NCI-H2227 treated with DMSO at 0.1 percent for 48 hours (cell line): ENCODE measurements at regions not wholly inside any gene's neighbourhood (a gene's known extent, or its start where the extent isn't known, plus 50 kb on each side); places are given as distances from the start of the nearest gene placed in this dataset.
A peak's percentile ranks its signal among the peaks of the same experiment; 100 is the strongest.
"Not testable (repeated sequence)": the region's sequence is repeated elsewhere in the genome, so short reads cannot be mapped to it uniquely, and the experiment has no call there.

Experiments used
- DNase-seq: peaks from one replicate; lab custom pipeline; 2025; lab: John Stamatoyannopoulos, UW

DNA sequence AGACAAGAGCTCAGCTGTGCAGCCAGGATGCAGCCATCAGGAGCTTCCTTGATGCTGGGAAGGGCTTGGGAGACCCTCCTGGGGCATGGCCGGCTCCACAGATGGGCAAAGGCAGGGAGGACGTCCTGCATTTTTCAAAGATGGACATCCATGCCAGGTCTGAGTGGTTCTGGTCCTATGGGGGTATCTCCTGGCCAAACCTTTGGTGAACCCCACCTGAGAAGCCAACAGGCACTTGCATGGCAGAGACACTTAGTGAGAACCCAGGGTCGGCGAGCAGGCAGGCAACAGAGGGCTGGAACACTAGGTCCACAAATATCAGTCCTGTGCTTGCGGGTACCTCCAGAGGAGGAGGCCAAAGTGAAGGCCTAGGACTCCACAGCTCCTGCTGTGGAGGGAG, 70.0 kb downstream of the KCTD15 start:
- no peak for DNase-seq

- DNase-seq, result peak; percentile 85
These were observed 71.5 kb downstream of the KCTD15 start for GRCh38 chr19:33868076-33868735.

GRCh38 chr19:33868788-33869412, 72.2 kb downstream of the KCTD15 start:
- peak; percentile 85 for DNase-seq

DNA sequence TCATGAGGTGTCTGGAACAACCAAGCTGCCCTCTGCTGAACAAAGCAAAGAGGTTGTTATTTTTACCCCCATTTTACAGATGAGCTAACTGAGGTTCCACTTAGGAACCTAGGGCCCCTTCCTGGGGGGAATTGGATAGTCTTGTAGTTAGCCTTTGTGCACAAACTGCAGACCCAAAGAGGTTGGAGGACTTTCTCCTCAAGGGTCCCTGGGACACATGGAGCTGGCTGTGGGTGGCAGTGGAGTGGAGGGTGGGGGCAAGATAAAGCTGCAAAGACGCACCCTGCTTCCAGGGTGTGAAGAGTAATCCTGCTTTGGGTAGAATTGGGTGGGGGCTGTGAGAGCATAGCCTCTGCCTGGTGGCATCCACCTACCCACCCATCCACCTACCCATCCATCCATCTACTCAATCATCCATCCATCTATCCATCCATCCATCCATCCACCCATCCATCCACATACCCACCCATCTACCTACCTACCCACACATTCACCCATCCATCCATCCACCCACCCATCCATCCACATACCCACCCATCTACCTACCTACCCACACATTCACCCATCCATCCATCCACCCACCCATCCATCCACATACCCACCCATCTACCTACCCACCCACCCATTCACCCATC, 73.7 kb downstream of the KCTD15 start:
- not testable (repeated sequence) for DNase-seq

- DNase-seq, result no peak
These were observed 74.9 kb downstream of the KCTD15 start for GRCh38 chr19:33871605-33872004.

DNA sequence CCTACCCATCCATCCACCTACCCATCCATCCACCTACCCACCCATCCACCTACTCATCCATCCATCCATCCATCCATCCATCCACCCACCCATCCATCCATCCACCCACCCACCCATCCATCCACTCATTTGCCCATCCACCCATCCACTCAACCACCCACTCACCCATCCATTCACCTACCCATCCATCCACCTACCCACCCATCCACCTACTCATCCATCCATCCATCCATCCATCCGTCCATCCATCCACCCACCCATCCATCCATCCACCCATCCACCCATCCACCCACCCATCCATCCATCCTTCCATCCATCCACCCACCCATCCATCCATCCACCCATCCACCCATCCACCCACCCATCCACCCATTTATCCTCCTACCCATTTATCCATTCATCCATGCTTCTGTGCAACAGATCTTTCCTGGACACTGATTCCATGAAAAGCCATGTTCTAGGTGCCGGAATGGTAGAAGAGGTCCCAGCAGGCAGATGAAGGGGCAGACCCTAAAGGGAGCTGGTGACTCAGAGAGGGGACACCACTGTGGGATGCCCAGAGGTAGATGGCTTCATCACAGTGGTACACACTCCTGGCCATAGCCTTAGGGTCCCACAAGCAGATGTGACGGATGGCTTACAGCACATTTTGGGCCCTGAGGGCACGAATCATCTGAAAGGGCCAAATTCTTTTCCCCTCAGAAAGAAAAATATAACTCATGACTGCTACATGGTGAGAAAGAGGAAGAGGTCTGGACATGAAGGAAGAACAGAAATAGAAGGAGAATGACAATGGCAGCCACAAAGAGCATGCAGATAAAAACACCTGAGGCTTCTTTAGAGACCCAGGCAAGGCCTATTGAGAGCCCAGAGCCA, 76.0 kb downstream of the KCTD15 start:
- no peak for DNase-seq

DNA sequence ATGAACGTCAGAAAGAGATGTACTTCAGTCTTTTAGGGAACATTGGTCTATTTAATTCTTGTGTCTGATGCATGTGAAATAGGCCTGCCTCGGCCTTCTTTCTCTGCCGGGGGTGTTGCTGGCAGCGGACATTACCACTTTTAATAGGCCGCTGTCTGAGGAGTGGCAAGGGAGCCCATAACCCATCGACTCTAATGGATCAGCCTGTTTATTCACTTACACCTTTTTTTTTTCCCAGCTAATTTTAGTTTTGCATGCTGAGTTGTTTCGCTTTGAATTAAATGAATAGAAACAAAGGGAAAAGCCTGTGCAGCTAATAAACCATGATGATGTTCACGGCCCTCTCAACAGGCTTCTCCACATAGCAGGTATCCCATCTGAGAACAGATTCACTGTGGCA, 78.4 kb downstream of the KCTD15 start:
- DNase-seq, result no peak

- no peak for DNase-seq
These were observed 79.5 kb downstream of the KCTD15 start for GRCh38 chr19:33876192-33876591.

DNA sequence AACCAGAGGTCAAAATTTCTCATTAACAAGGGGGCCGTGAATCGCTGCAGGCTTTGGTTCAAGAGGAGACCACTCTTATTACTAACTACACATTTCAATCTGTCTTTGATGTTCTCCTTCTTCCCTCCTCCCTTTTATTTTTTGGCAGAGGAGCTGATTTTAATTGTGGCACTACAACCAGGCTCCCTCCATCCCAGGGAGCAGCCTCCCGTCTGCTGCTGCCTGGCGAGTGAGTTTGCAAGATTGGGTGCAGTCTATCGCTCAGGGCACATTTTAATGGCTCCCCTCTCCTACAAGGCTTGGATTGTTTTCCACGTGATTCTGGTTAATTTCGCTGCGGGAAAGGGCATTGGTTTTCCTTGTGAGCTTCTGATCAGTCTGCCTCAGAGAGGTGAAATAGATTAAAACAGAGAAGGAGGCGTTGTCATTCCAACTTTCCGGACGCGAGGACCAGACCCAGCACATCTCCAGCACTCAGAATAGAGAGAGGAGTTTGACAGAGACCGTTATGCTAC, 81.4 kb downstream of the KCTD15 start:
- no peak for DNase-seq

- no peak for DNase-seq
These were observed 82.5 kb downstream of the KCTD15 start for GRCh38 chr19:33878910-33879810.

- no peak for DNase-seq
These were observed 83.3 kb downstream of the KCTD15 start for GRCh38 chr19:33879818-33880575.

DNA sequence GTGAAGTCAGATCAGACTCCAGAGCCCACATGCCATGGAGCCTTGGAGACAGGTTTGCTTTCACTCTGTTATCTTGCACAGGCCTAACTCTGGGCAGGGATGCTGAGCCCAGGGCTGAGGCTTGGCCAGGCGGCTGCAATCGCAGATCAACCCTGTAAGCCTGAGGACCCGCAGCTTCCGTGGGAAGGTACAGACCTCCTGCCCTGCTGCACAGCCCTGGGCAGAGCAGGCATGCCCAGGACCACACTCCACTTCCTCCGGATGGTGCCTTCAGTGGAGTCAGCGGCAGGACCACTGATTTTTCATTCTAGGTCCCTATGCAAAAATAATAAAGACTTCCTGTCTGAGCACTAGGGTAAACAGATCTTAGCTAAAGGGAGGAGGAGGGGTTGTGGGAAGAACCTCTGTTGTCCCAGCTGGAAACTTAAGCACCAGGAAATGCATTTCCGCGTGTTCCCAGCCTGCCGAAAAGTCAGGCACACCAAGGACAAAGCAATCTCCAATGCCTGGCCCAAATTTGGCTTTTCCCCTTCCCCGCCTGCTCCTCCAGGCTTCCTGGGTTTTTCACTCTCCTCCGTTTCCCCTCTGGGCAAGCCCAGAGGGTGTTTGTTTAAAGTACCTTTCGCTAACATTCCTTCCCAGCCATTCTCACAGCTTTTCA, 87.3 kb downstream of the KCTD15 start:
- no peak for DNase-seq

DNA sequence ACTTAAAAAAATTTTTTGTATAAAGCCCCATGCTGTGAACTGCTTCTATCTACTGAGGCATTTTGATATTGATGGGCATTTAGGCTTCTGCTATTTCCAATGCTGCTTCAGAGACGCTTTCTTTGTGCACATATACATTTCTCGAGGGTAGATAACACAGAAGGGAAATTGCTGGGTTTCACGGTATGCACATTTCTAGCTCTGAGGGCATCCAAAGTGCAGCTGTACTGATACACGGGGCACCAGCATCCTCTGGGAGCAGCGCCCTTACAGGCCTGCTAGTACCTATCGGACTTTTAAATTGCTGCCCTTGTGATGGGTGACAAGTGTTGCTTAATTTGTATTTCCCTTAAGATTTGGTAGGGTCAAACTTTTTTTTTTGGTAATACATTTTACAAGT, 88.6 kb downstream of the KCTD15 start:
- no peak for DNase-seq

GRCh38 chr19:33887891-33888290, 91.2 kb downstream of the KCTD15 start:
- DNase-seq, result no peak

- DNase-seq, result no peak
These were observed 92.0 kb downstream of the KCTD15 start for GRCh38 chr19:33888665-33889064.

DNA sequence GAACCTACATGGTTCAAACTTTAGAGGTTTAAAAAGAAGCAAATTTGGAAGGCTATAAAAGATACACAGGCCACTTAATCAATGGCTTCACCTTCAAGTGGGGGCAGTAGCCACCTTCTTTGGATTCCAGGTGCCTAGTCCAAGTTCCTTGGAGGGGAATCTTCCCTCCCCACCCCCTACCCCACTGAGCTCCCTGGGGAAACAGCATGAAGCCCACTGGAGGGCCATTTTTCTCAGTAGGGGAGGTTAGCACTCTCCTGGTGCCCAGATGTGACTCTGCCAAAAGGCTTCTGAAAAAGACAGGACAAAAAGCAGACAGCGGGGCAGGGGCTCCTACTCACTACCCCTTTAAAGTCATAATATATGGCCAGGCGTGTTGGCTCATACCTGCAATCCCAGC, 93.9 kb downstream of the KCTD15 start:
- DNase-seq, result no peak

DNA sequence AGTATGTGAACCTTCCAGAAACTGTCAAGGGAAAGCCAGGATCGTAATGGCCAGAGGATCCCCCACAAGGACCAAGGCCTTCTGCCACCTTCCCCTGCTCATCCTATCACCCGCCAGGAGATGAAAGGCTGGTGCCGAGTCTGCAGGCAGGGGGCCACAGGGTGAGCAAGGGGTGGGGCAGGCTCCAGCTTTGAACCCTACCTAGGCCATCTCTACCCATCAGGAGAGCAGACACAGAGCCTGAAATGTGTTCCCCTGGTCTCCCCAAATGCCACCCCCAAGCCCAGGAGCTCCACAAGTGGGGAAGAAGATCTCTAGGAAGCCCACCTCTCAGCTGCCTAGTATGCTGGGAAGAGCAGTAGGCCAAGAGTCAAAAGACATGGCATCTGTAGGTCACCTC, 95.1 kb downstream of the KCTD15 start:
- no peak for DNase-seq

DNA sequence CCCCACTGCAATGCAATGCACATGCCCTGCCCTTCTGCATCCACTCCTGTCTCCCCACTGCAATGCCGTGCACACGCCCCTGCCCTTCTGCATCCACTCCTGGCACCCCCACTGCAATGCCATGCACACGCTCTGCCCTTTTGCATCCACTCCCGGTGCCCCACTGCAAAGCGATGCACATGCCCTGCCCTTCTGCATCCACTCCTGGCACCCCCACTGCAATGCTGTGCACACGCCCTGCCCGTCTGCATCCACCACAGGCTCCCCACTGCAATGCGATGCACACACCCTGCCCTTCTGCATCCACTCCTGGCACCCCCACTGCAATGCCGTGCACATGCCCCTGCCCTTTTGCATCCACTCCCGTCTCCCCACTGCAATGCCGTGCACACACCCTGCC, 98.1 kb downstream of the KCTD15 start:
- no peak for DNase-seq

DNA sequence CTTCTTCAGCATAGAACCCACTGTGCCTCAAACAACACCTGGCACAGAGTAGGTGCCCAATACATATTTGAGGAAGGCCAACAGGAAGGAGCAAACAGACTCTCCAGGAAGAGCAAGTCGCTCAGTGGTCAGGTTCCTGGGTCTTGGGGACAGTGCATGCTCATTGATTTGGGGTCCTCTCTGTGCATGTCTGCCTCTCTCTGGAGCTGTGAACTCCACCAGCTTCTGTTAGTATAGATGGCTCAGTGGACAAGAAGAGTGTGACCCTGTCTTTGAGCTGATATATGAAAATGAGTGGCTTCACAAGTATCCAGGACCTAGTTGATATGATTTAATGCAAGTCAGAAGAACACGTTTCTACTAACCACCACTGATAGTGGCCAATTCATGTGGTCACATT, 98.7 kb downstream of the KCTD15 start:
- no peak for DNase-seq

GRCh38 chr19:33898062-33898677, 101.5 kb downstream of the KCTD15 start:
- DNase-seq, result no peak
